Eye (tissue), 1 donor: ENCODE measurements at regions not wholly inside any gene's neighbourhood (a gene's known extent, or its start where the extent isn't known, plus 50 kb on each side); places are given as distances from the start of the nearest gene placed in this dataset.
A peak's percentile ranks its signal among the peaks of the same experiment; 100 is the strongest.
"Not testable (repeated sequence)": the region's sequence is repeated elsewhere in the genome, so short reads cannot be mapped to it uniquely, and the experiment has no call there.

Experiments
- DNase-seq: peaks from one replicate; pipeline ENCODE4 v3.0.0-alpha.2; 2015

DNA sequence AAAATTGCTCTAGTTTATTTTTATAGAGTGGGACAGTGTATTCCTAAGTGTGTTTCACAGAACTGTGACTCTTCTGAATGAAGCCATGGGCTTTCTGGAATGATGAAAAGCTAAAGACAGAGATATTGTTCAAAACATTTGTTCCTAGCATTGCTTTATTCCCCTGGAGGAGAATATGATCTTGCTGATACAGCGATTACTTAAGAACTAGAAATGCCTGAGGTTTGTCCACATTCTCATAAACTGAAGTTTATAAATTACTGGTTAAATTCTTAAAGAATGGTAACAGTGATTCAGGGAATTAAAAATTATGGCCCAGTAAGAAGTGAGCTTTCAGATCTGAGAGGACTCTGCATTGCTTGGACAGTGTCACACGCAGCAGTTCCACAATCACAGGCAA, 690.3 kb downstream of the FAM181B start:
- DNase-seq: no peak

- no peak for DNase-seq
These were observed 691.9 kb downstream of the FAM181B start for GRCh38 chr11:82041764-82042163.

DNA sequence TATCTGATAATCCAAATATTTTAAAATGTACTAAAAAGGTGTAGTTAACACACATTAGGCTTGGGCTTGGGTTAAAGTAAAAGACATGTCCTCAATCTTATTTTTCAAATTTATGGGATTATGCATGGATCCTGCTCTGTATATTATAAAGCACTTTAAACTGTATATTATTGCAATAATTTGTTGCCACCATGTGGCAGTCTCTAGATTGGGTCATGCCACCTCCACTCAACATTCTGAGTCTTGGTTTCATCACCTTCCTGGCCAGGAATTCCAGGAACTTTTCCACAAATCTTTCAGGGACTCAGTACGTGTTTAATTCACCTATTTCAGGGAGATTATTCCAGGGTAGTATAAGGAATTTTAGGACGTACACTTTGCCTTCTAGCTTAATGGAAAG, 695.5 kb downstream of the FAM181B start:
- no peak for DNase-seq

DNA sequence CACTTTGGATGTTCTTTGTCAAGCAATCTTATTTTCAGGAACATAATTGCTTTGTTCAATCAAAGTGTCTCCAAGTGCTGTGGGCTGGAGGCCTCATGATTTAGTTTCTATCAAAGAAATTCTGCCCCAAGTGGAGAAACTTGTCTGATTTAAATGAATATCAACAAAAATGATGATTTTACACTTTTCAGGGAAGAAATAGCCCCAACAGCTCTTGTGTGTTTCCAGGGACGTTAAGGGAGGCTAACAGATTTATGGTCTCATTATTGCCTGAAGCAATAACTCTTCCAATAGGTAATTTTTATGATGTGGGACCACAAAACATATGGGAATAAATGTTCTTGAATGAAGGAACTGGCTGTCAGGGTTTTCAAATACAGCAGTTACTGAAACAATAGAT, 699.1 kb downstream of the FAM181B start:
- no peak for DNase-seq

- DNase-seq: not testable (repeated sequence)
These were observed 706.3 kb downstream of the FAM181B start for GRCh38 chr11:82027335-82027734.

GRCh38 chr11:82024760-82025159, 708.9 kb downstream of the FAM181B start:
- DNase-seq: no peak

GRCh38 chr11:82012276-82012675, 721.4 kb downstream of the FAM181B start:
- no peak for DNase-seq

DNA sequence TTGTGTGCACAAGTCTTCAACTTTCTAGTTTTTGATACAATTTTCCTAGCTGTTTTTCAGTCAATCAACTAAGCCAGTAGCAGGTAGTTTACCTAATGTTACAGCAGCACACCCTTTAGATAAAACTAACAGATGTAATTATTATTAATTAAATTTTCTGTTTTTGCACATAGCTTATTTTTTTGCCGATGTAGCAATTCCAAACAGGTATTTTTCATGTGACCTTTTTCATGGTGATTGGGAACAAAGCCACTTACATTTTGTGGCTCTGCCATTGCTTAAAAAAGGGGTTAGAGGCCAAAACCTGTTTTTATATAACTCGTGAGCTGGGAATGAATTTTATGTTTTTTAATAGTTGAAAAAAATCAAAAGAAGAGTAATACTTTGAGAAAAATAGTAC, 724.5 kb downstream of the FAM181B start:
- no peak for DNase-seq

DNA sequence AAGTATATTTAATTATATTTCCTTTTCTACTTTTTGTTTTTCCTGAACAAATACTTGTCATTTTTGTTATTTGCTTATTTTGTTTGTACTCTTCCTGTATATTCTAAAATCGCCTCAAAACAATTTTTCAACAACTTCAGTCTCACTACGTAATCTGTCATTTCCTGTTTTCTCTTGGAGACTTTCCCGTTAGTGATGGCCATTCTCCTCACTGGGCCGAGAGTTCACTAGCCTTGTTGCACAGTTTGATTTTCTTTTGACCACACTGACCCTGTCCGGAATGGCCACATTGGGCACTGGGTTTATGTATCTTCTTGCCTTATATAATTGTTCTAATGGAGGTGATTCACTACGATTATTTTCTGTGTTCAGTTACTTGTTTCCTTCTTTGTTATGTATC, 726.1 kb downstream of the FAM181B start:
- DNase-seq: no peak

DNA sequence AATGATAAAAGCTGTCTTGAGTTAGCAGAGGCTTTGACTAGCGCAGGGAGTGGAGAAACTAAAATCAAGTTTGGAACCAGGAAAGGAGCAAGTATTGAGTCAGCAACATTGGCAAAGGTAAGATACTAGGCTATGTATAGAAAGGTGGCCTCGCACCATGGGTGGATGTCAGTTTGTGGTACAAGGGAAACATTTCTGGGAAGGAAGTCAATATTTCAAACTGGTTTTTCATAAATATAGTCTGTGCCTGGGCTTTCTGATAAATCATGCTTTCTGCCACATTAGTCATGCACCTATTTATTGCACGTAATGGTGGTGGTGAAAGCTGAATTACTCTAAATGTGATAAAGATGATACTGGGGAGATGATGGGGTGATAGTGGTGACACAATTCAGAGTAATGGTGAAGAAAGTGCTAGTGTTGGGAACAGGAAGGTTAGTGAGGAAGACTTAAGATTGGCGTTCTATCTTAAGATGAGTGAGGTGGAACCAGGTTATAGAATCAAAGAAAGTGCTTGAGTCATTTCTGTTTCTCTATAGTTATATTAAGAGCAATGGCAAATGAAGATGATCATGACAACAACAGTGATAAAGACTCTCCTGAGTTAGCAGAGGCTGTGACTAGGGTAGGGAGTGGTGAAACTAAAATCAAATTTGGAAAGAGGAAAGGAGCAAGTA, 729.0 kb downstream of the FAM181B start:
- DNase-seq: no peak

DNA sequence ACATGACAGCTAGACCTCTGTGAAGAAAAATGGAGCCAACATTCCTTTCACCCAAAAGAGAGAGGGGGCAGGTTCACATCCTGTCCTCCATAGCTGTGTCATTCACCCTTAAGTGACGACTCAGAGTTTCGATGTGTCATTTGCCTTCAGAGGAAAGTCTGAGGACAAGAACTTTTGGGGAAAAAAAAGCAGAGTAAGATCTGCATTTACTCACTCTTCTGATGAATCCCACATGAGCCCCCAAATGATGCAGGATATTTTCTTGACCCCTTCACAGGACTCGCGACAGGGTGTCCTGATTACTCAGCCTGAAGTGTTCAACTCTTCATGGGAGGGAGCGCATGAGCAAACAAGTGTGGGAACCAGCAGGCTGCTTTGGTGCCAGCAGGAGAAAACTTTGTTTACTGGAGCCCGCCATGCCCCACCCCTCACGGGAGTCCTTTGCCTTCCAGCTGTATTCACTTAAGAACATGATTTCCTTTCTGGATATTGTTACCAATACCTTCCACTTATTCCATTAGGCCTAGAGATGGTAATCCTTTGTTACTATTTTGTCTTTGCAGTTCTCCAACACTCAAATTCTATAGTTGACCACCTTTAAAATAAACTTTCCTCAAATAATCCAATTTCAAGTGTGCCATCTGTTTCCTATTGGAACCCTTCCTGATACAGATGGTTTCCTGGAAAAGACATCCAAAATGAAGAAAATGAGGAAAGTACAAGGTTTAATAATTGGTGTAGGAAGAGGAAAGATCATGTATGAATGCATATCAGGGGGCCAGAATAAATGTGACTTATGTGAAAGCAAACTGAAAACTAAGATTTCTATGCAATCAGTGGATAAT, 729.8 kb downstream of the FAM181B start:
- peak; percentile 13 for DNase-seq

GRCh38 chr11:82003024-82003423, 730.6 kb downstream of the FAM181B start:
- no peak for DNase-seq

GRCh38 chr11:81995889-81996288, 737.8 kb downstream of the FAM181B start:
- DNase-seq: no peak

DNA sequence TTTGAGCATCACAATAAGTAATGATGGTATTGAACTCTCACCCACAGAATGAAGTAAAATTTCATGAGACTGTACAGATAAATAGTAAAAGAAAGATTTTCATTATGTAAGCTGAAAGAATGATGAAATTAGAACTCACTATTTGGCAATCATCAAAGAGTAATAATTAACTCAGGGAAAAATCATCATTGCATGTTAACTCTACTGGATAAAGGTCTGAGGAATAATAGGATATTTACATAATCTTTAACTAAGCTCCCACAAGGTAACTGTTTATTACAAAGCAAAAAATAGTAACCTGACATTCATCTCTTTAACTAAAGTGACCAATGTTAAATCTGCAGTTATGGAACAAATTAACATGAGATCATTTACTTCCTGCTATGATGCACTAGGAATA, 739.9 kb downstream of the FAM181B start:
- DNase-seq: no peak

DNA sequence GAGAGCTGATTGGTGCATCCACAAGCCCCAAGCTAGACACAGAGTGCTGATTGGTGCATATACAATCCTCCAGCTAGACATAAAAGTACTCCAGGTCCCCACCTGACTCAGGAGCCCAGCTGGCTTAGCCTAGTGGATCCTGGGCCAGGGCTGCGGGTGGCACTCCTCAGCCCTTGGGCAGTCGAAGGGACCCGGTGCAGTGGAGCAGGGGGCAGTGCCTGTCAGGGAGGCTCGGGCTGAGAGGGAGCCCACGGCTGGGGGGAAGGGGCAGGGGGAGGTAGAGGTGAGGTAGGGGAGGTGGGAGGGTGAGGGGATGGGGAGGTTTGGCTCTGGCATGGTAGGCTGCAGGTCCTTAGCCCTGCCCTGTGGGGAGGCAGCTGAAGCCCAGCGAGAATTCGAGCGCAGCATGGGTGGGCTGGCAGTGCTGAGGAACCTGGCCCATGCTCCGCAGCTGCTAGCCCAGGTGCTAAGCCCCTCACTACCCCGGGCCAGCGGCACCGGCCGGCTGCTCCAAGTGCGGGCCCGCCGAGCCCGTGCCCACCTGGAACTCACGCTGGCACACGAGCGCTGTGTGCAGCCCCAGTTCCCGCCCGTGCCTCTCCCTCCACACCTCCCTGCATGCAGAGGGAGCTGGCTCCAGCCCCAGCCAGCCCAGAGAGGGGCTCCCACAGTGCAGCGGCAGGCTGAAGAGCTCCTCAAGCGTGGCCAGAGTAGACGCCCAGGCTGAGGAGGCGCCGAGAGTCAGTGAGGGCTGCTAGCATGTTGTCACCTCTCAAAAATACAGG, 742.8 kb downstream of the FAM181B start:
- no peak for DNase-seq

DNA sequence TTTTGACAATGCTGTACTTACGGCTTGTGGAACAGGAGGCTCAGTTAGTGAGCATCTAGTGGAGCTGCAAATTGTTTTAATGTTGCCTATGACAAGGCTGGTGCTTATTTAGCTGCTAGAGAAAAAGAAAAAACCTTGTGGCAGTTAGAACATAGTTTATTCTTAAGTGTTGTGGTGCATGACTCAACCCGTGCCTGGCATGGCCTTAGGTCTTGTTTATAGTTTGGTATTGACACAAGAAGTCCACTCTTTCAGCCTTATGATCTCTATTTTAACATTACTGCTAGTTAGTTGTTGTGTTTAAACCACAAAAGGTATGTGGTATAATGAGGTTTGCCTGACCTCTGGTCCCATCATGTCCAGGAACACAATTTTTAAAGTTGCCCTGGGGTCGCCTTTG, 744.6 kb downstream of the FAM181B start:
- no peak for DNase-seq

GRCh38 chr11:81987829-81988472, 745.7 kb downstream of the FAM181B start:
- DNase-seq: no peak

GRCh38 chr11:81986556-81987161, 747.0 kb downstream of the FAM181B start:
- DNase-seq: no peak

- DNase-seq: no peak
These were observed 754.2 kb downstream of the FAM181B start for GRCh38 chr11:81979448-81979847.

GRCh38 chr11:81975261-81975900, 758.3 kb downstream of the FAM181B start:
- no peak for DNase-seq

DNA sequence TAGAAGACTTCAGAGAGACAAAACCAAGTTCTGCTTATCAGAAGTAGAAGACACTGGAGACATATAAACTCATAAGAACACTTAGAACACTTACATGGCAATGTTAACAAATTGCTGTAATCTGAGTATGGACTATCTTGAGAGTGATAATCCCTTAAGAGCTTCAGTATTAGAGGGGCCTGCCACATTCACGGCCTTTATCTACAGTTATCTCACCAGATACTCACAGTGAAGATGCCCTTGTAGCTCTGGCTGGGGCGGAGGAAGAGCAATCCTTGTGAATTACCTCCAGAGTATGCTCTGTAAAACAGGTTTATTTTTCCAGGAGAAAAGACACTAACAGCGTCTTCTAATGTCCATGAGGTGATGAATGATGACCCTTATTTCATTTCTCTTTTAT, 762.8 kb downstream of the FAM181B start:
- no peak for DNase-seq

DNA sequence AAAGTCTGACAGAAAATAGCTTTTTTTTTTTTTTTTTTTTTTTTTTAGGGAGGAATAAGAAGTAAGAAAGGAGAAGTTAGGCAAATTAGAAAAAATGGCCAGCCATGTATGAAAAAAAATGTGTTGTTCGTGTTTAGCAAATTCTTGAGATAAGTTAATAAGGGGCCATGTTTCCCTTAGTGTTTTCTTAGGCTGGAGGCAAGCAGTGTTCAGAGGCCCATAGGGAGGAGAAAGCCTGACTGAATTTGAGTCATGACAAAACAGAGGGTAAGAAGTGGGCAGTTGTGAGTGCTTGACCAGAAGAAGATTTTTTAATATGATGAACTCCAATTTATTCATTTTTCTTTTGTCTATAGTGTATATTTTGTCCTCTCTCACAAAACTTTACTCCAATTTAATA, 766.4 kb downstream of the FAM181B start:
- no peak for DNase-seq
